CD4-positive, alpha-beta memory T cell (primary cell): ENCODE measurements at regions not wholly inside any gene's neighbourhood (a gene's known extent, or its start where the extent isn't known, plus 50 kb on each side); places are given as distances from the start of the nearest gene placed in this dataset.
"Not testable (repeated sequence)": the region's sequence is repeated elsewhere in the genome, so short reads cannot be mapped to it uniquely, and the experiment has no call there.

Experiments used
- CTCF ChIA-PET: fragments of 350-600 bp; sonication (Branson Sonifier 250); formaldehyde crosslinking; loops from one replicate; lab custom pipeline; 2021; ENCODE audit warnings: inconsistent platforms; ENCODE audit not compliant: partially characterized antibody; lab: Charles Lee
- POLR2A ChIA-PET: fragments of 350-600 bp; sonication (Branson Sonifier 250); formaldehyde crosslinking; loops from one replicate; lab custom pipeline; 2021; ENCODE audit not compliant: partially characterized antibody; lab: Charles Lee
- DNase-seq, 5 donors: peaks; one replicate each; pipeline versions ENCODE4 v3.0.0 to v3.0.0-alpha.2; 2020 to 2022; ENCODE audit warnings: mixed read lengths in 1 of 5
- H3K27ac ChIP-seq: one replicate; pipeline ENCODE4 v1.7.0; 2013; ENCODE audit warnings: low read depth, low read length
- H3K27me3 ChIP-seq: 2 replicates; pipeline ENCODE4 v1.7.0; 2013; ENCODE audit warnings: mild to moderate bottlenecking, low read length, moderate library complexity; ENCODE audit not compliant: insufficient read depth
- H3K36me3 ChIP-seq: 2 replicates; pipeline ENCODE4 v1.7.0; 2013; ENCODE audit warnings: mild to moderate bottlenecking, low read length, moderate library complexity; ENCODE audit not compliant: insufficient read depth
- H3K4me1 ChIP-seq: 2 replicates; pipeline ENCODE4 v1.7.0; 2013; ENCODE audit warnings: mild to moderate bottlenecking, low read length, moderate library complexity; ENCODE audit not compliant: insufficient read depth
- H3K4me3 ChIP-seq, 2 donors: one replicate each; pipeline ENCODE4 v1.7.0; 2013; ENCODE audit warnings: low read length in 2 of 2, mild to moderate bottlenecking in 1 of 2
- H3K9me3 ChIP-seq, 2 donors: one replicate each; pipeline ENCODE4 v1.7.0; 2013; ENCODE audit warnings: low read length in 2 of 2, control low read depth in 1 of 2; ENCODE audit not compliant: control insufficient read depth in 1 of 2
- H3K27ac Mint-ChIP-seq, 7 donors: one replicate each; pipeline ENCODE4 v1.8.0; 2020 to 2021; ENCODE audit warnings: mixed read lengths in 7 of 7, mild to moderate bottlenecking in 6 of 7, inconsistent platforms in 3 of 7, moderate library complexity in 3 of 7
- H3K27me3 Mint-ChIP-seq, 2 donors: one replicate each; pipeline ENCODE4 v1.8.0; 2020 to 2021; ENCODE audit warnings: mixed read lengths in 2 of 2
- H3K36me3 Mint-ChIP-seq, 2 donors: one replicate each; pipeline ENCODE4 v1.8.0; 2020 to 2021; ENCODE audit warnings: mixed read lengths in 2 of 2, inconsistent platforms in 1 of 2, mild to moderate bottlenecking in 1 of 2
- H3K4me1 Mint-ChIP-seq, 4 donors: one replicate each; pipeline ENCODE4 v1.8.0; 2020 to 2021; ENCODE audit warnings: mixed read lengths in 4 of 4, mild to moderate bottlenecking in 1 of 4
- H3K4me3 Mint-ChIP-seq, 8 donors: one replicate each; pipeline ENCODE4 v1.8.0; 2020 to 2021; ENCODE audit warnings: mixed read lengths in 8 of 8, mild to moderate bottlenecking in 7 of 8, moderate library complexity in 6 of 8, inconsistent platforms in 3 of 8
- H3K9me3 Mint-ChIP-seq, 8 donors: one replicate each; pipeline ENCODE4 v1.8.0; 2020 to 2021; ENCODE audit warnings: mixed read lengths in 8 of 8, mild to moderate bottlenecking in 5 of 8, inconsistent platforms in 3 of 8, moderate library complexity in 1 of 8
- intact Hi-C: fragments of 100-400 bp; cut with micrococcal nuclease; formaldehyde crosslinking; loops from one replicate; pipeline ENCODE4 v1.15.1; 2023

DNA sequence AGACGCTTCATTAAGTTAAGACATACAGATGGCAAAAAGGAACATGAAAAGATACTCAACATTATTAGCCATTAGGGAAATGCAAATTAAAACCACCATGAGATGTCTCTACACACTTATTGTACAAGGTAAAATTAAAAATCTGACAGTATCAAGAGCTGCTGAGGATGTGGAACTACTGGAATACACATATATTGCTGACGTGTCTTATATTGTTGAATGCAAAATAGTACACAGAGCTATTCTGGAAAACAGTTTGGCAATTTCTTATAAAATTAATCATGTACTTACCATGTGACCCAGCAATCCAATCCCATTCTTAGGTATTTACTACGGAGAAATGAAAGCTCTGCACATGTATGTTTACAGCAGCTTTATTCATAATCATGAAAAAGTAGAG lies 742.5 kb downstream of the TBC1D22A start:
- ChIA-PET POLR2A (no interaction called here), CTCF (no interaction called here)
- H3K4me1 Mint-ChIP-seq = no peaks in the 10 kb centered on the region
- Histone ChIP-seq H3K9me3 (no peaks in the 10 kb centered on the region), H3K4me1 (no peaks in the 10 kb centered on the region), H3K27me3 (no peaks in the 10 kb centered on the region), H3K4me3 (no peak overlapping the region), H3K36me3 (no peaks in the 10 kb centered on the region), H3K27ac (no peak overlapping the region)
- peaks cover 0 to 26% (median 21%) of the 10 kb centered on the region in 8 donors for H3K9me3 Mint-ChIP-seq
- DNase-seq = no peak
- no peak overlapping the region for H3K27ac Mint-ChIP-seq
- H3K4me3 Mint-ChIP-seq = no peak overlapping the region
- H3K36me3 Mint-ChIP-seq = no peaks in the 10 kb centered on the region
- intact Hi-C loops = no loop called here
- peaks cover 1 to 3% of the 10 kb centered on the region in 2 donors for H3K27me3 Mint-ChIP-seq

DNA sequence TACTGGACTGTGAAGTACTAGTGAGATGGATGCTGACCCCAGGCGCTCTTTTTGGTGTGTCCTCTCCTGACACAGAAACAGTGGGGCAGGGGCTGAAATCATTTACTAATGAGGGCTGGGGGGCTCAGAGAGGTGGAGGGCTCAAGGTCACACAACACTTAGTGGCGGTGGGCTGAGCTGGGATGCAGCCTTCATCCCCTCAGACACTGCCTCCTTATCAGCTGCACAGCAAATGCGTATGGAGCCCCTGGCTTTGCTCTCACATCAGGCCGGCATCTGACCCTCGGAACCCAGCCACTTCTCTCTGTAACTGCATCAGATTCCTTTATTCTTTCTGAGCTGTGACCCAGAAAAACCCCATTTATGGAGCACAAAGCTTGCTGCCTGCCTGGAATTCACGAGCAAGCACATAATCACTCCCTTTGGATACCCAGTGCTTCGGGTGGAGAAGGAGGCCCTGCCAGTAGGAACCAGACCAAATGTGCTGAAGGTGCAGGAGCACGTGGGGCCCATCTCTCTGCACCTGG lies 736.6 kb downstream of the TBC1D22A start:
- Mint-ChIP-seq H3K36me3 (peaks cover 2 to 3% of the 10 kb centered on the region in 2 donors), H3K27ac (no peak overlapping the region), H3K27me3 (peaks cover 0 to 3% of the 10 kb centered on the region in 2 donors), H3K9me3 (peaks cover 5 to 55% (median 31%) of the 10 kb centered on the region in 8 donors), H3K4me1 (peaks cover 13 to 18% (median 16%) of the 10 kb centered on the region in 4 donors), H3K4me3 (no peak overlapping the region)
- Histone ChIP-seq H3K27me3 (no peaks in the 10 kb centered on the region), H3K27ac (no peak overlapping the region), H3K36me3 (no peaks in the 10 kb centered on the region), H3K4me3 (no peak overlapping the region), H3K4me1 (peaks cover 17% of the 10 kb centered on the region), H3K9me3 (peaks cover 5 to 13% of the 10 kb centered on the region in 2 donors)
- CTCF ChIA-PET = no interaction called here
- POLR2A ChIA-PET = no interaction called here
- intact Hi-C loops = no loop called here
- no peak for DNase-seq

GRCh38 chr22:47497666-47498065 lies 735.2 kb downstream of the TBC1D22A start:
- no peak overlapping the region for H3K27ac ChIP-seq
- peaks cover 2 to 3% of the 10 kb centered on the region in 2 donors for H3K36me3 Mint-ChIP-seq
- H3K27me3 Mint-ChIP-seq = peaks cover 0 to 3% of the 10 kb centered on the region in 2 donors
- ChIA-PET POLR2A (interaction anchor here (0.6 kb wide), 1 partner anchor 84 kb away, joined by 3 read pairs; no protein-coding TSS in a partner anchor), CTCF (no interaction called here)
- H3K27ac Mint-ChIP-seq = no peak overlapping the region
- DNase-seq = no peak
- peaks cover 2 to 58% (median 31%) of the 10 kb centered on the region in 8 donors for H3K9me3 Mint-ChIP-seq
- no peak overlapping the region for H3K4me3 ChIP-seq
- peaks cover 5 to 13% of the 10 kb centered on the region in 2 donors for H3K9me3 ChIP-seq
- H3K4me1 ChIP-seq = peaks cover 28% of the 10 kb centered on the region
- intact Hi-C loops = no loop called here
- H3K27me3 ChIP-seq = no peaks in the 10 kb centered on the region
- no peaks in the 10 kb centered on the region for H3K36me3 ChIP-seq
- H3K4me3 Mint-ChIP-seq = no peak overlapping the region
- H3K4me1 Mint-ChIP-seq = peaks cover 17 to 32% (median 24%) of the 10 kb centered on the region in 4 donors

- Histone ChIP-seq H3K27me3 (no peaks in the 10 kb centered on the region), H3K27ac (peak overlapping the region; percentile 31), H3K36me3 (no peaks in the 10 kb centered on the region), H3K4me3 (peak overlapping the region in 1 of 2 donors; percentile 21), H3K4me1 (peaks cover 28% of the 10 kb centered on the region), H3K9me3 (peaks cover 5 to 13% of the 10 kb centered on the region in 2 donors)
- peak overlapping the region in 7 of 8 donors; percentile 27 to 79 (median 57) for H3K4me3 Mint-ChIP-seq
- H3K9me3 Mint-ChIP-seq = peaks cover 0 to 40% (median 11%) of the 10 kb centered on the region in 8 donors
- peaks cover 17 to 38% (median 25%) of the 10 kb centered on the region in 4 donors for H3K4me1 Mint-ChIP-seq
- peaks cover 2 to 3% of the 10 kb centered on the region in 2 donors for H3K36me3 Mint-ChIP-seq
- CTCF ChIA-PET = no interaction called here
- POLR2A ChIA-PET = no interaction called here
- no peaks in the 10 kb centered on the region for H3K27me3 Mint-ChIP-seq
- intact Hi-C loops = no loop called here
- peak in 4 of 5 donors; percentile 29 to 62 (median 42) for DNase-seq
- peak overlapping the region; percentile 65 to 95 (median 89) for H3K27ac Mint-ChIP-seq
Observed at GRCh38 chr22:47495110-47495509, 732.7 kb downstream of the TBC1D22A start.

- H3K4me3 ChIP-seq, DNase-seq, H3K36me3 ChIP-seq, H3K27ac ChIP-seq, H3K36me3 Mint-ChIP-seq, H3K9me3 ChIP-seq, H3K27me3 Mint-ChIP-seq, H3K4me1 ChIP-seq, H3K9me3 Mint-ChIP-seq, H3K27me3 ChIP-seq, CTCF ChIA-PET, H3K4me3 Mint-ChIP-seq, H3K27ac Mint-ChIP-seq, intact Hi-C loops, POLR2A ChIA-PET: not testable (repeated sequence)
- peaks cover 0 to 25% (median 5%) of the 10 kb centered on the region in 4 donors for H3K4me1 Mint-ChIP-seq
Observed at GRCh38 chr22:47488131-47488530, 725.7 kb downstream of the TBC1D22A start.

DNA sequence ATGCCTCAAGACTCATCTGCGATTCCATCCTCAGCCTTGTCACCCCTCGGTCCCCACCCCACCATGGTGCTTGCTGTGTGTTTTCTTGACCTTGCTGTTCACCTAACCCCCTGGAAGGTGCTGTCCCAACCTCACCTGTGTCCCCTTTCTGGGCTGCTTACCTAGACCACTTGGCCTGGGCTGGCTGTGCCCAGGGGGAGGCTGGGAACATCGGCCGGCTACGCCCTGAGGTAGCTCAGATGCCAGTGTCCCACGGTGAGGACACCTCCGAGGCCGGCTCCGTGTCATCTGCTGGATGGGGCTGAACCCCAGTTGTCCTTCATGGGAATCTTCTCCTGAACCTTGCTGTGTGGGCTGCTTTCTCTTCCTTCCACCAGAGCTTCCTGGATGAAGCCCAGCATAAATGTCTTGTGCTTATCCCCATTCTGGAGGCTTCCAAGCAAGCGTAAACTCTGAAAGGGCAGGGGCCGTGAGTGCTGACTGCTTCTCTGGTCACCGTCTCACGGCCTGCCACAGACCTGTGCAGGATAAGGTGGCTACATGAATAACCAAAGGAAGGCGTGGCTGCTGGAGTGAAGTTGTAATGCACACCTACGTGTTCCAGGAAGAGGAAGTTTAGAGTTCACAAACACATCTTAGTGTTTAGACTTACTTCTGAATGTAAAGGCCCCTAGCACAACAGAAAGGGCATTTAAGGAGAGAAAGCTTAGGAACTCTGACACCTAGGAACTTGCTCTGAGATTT lies 724.3 kb downstream of the TBC1D22A start:
- peaks cover 0 to 18% (median 2%) of the 10 kb centered on the region in 4 donors for H3K4me1 Mint-ChIP-seq
- no peaks in the 10 kb centered on the region for H3K36me3 ChIP-seq
- CTCF ChIA-PET = no interaction called here
- intact Hi-C loops = no loop called here
- DNase-seq = no peak
- H3K4me3 Mint-ChIP-seq = peak overlapping the region; percentile 70 to 90 (median 84)
- peak overlapping the region in 5 of 7 donors; percentile 52 to 94 (median 77) for H3K27ac Mint-ChIP-seq
- POLR2A ChIA-PET = no interaction called here
- H3K27ac ChIP-seq = peak overlapping the region; percentile 14
- H3K9me3 ChIP-seq = no peaks in the 10 kb centered on the region
- peaks cover 0 to 3% of the 10 kb centered on the region in 2 donors for H3K27me3 Mint-ChIP-seq
- peaks cover 0 to 3% (median 0%) of the 10 kb centered on the region in 8 donors for H3K9me3 Mint-ChIP-seq
- no peaks in the 10 kb centered on the region for H3K27me3 ChIP-seq
- no peak overlapping the region for H3K4me3 ChIP-seq
- no peaks in the 10 kb centered on the region for H3K4me1 ChIP-seq
- no peaks in the 10 kb centered on the region for H3K36me3 Mint-ChIP-seq

- Histone ChIP-seq H3K9me3 (no peaks in the 10 kb centered on the region), H3K36me3 (no peaks in the 10 kb centered on the region), H3K4me3 (no peak overlapping the region), H3K4me1 (no peaks in the 10 kb centered on the region), H3K27ac (no peak overlapping the region), H3K27me3 (no peaks in the 10 kb centered on the region)
- peaks cover 4 to 8% of the 10 kb centered on the region in 2 donors for H3K27me3 Mint-ChIP-seq
- H3K36me3 Mint-ChIP-seq = no peaks in the 10 kb centered on the region
- no peak for DNase-seq
- POLR2A ChIA-PET = no interaction called here
- CTCF ChIA-PET = no interaction called here
- intact Hi-C loops = no loop called here
- H3K4me1 Mint-ChIP-seq = peaks cover 0 to 14% (median 2%) of the 10 kb centered on the region in 4 donors
- H3K4me3 Mint-ChIP-seq = peak overlapping the region in 7 of 8 donors; percentile 37 to 88 (median 65)
- peak overlapping the region in 4 of 7 donors; percentile 35 to 82 (median 55) for H3K27ac Mint-ChIP-seq
- H3K9me3 Mint-ChIP-seq = peaks cover 0 to 5% (median 0%) of the 10 kb centered on the region in 8 donors
Observed at GRCh38 chr22:47484960-47485569, 722.6 kb downstream of the TBC1D22A start.
